ENCODE measurements at regions not wholly inside any gene's neighbourhood (a gene's known extent, or its start where the extent isn't known, plus 50 kb on each side); places are given as distances from the start of the nearest gene placed in this dataset.

GRCh38 chr22:49289822-49290679, 537.6 kb downstream of the BRD1 start:
- TF ChIP-seq CTCF (IDR thresholded peaks at IDR 0.05 in 8 of 11, conservative IDR thresholded peaks at IDR 0.05 in 3 of 11) (no peak), POLR2A (IDR thresholded peaks at IDR 0.05) (no peak)

Measured in spleen (tissue), 7 donors.